GM13977 (cell line): ENCODE measurements at regions not wholly inside any gene's neighbourhood (a gene's known extent, or its start where the extent isn't known, plus 50 kb on each side); places are given as distances from the start of the nearest gene placed in this dataset.

Experiments used
- DNase-seq: peaks from one replicate; pipeline ENCODE4 v3.0.0; 2012; ENCODE audit warnings: low spot score
- in situ Hi-C: fragments of 300-500 bp; cut with MboI; formaldehyde crosslinking; loops from one replicate; pipeline ENCODE4 v1.12.0; 2022; ENCODE audit warnings: low sequenced_read_pairs, low pct_unique_long_range_greater_than_20kb, mixed read lengths, inconsistent platforms; ENCODE audit not compliant: unreplicated experiment
- TF ChIP-seq, protein P1 (sequence below): IDR thresholded peaks from 2 replicates; pipeline ENCODE4 v1.5.1; 2012; ENCODE audit warnings: mild to moderate bottlenecking, control low read depth; ENCODE audit not compliant: insufficient read depth; ENCODE audit errors: extremely low read depth, missing control alignments

DNA sequence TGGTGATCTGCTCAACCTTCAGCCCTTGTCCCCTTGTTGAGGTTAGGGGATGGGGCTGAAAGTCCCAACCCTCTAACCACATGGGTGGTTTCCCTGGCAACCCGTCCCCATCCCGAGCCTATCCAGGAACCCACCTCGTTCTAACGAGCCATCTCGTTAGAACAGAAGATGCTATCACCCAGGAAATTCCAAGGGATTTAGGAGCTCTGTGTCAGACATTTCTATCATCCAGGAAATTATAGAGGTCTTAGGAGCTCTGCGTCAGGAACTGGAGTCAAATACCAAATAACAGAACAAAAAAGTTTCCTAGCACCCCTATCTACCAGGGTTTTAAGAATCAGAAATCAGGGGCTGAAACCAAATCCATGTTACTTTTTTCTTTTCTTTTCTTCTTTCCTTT lies 90.3 kb upstream of the LCLAT1 start:
- in situ Hi-C loops = no loop called here

DNA sequence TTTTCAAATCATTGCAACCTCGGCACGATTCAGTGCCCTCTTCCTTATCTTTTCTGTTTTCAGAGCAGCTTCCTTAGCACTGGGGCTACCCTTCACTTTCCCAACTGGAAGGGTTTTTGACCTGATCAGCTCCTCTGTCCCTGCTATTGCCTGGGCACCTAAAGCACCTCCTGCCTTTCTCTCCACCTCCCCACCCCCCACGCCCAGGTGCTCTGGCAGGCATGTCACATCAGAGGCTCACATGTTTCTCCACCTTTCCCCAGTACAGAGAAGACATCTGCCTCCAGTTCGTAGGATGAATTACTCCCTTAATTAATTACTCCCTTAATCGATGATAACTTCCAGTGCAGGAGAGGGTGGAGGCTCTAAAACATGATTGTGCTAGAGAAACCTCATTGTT lies 88.7 kb upstream of the LCLAT1 start:
- no peak for DNase-seq
- in situ Hi-C loops = no loop called here
- TF ChIP-seq, protein P1, sequence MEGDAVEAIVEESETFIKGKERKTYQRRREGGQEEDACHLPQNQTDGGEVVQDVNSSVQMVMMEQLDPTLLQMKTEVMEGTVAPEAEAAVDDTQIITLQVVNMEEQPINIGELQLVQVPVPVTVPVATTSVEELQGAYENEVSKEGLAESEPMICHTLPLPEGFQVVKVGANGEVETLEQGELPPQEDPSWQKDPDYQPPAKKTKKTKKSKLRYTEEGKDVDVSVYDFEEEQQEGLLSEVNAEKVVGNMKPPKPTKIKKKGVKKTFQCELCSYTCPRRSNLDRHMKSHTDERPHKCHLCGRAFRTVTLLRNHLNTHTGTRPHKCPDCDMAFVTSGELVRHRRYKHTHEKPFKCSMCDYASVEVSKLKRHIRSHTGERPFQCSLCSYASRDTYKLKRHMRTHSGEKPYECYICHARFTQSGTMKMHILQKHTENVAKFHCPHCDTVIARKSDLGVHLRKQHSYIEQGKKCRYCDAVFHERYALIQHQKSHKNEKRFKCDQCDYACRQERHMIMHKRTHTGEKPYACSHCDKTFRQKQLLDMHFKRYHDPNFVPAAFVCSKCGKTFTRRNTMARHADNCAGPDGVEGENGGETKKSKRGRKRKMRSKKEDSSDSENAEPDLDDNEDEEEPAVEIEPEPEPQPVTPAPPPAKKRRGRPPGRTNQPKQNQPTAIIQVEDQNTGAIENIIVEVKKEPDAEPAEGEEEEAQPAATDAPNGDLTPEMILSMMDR = no peak

More for the DNA sequence above, 90.3 kb upstream of the LCLAT1 start:
- no peak for DNase-seq
- TF ChIP-seq, protein P1 = no peak

DNA sequence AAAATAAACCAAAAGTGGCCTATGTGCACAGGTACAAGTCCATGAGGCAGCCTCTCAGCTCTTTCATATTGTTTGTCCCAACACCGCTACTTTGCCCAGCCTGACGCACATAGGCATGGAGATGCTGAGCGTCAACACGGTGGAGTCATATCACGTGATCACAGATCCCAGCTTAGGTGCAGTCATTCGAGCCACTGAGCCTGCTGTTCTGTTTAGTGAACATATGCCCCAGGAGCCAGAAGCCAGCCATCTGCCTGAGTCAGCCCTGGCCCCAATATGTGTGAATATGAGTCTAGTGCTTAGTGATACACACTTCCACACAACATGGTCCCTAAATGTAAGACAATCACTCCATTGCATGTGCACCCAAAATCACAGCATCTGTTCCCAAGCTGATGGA lies 88.2 kb upstream of the LCLAT1 start:
- TF ChIP-seq, protein P1 = no peak
- in situ Hi-C loops = no loop called here
- no peak for DNase-seq

DNA sequence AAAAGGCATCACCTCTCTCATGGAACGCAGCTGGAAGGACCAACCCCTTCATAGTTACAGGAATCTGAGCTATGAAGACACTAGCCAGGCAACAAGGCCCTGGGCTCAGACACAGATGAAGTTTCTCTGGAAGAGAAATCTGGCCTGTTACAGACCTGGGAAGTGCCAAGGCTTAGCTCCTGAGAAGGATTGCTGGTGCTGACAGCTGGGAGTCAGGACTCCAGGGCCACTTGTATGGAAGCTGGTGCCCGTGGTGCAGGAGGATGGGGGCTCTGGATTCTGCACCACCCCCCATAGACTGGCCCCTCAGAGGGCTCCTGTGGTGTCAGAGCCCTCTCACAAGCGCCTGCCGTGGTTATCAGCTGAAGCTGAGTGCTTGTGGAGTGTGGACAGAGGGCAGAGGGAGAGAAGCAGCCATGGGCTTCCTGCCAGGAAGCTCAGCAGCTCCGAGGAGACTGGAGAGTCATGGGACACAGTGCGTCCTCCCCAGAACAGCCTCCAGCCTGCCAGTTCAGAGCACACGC lies 87.3 kb upstream of the LCLAT1 start:
- in situ Hi-C loops = no loop called here
- TF ChIP-seq, protein P1 = no peak
- no peak for DNase-seq

DNA sequence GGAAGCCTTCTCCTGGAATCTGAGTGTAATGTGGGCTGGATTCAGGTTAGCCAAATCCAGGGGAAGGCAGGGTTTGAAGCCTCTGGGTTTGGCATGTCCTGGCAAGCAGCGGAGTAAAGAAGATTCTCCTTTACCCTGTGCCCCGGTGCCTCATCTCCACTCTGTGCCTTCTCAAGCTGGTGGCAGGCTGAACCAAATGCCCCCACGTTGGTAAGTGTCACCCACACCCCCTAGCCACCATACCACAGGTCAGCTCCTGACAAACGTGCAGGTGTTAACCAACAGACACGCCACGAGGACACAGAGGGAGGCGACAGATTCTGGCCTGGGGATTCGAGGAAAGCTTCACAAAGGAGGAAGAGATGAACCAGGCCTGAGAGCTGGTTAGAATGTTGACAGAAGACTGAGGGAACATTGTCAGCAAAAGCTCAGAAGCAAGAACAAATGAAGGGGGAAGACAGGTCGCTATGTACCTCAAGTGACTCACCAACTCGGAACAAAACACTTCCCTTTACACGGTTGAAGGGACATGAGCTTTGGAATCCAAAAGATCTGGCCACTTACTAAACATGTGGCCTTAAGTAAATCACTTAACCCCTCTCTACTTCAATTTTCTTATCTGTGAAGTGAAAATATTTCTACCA lies 85.2 kb upstream of the LCLAT1 start:
- TF ChIP-seq, protein P1 = no peak
- in situ Hi-C loops = no loop called here
- no peak for DNase-seq

DNA sequence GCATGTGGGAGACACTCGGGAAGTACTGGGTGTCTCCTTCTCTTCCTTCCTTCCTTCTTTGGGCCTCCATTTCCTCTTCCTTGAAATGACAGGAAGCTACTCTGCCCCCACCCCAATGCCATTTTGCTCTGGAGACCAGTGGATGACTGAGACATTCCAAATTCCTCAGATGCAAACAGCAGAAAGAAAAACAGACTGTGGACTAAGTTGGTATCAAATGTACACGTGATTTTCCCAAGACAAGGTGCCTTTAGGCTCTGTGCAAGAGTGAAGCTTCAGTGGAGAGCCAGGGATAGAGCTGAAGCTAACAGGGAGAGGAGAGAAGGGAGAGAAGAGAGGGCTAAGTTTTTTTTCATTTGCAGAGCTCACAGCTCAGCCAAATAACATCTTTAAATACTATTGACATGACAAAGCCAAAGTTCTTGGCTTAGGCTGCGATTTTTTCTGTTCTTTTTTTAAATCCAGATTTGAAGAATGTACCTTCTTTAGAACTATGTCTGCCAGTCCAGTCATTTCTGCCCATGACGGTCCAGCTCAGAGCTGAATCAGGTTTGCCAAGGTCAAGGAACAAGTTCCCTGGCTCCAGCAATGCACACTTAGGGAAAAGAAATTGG lies 84.5 kb upstream of the LCLAT1 start:
- DNase-seq = no peak
- in situ Hi-C loops = no loop called here
- TF ChIP-seq, protein P1 = no peak
